Left lung (tissue), 4 donors: ENCODE measurements at regions not wholly inside any gene's neighbourhood (a gene's known extent, or its start where the extent isn't known, plus 50 kb on each side); places are given as distances from the start of the nearest gene placed in this dataset.
"Not testable (repeated sequence)": the region's sequence is repeated elsewhere in the genome, so short reads cannot be mapped to it uniquely, and the experiment has no call there.

ENCODE experiments used
- ATAC-seq: fragments of 200-7000 bp; cut with Tn5 transposase; one replicate; pipeline ENCODE4 v1.9.1; 2020; ENCODE audit warnings: moderate library complexity
- DNase-seq, 4 donors: peaks; one replicate each; pipeline ENCODE4 v3.0.0-alpha.2; 2013 to 2020
- H3K27ac ChIP-seq, 2 donors: fragments of 200-600 bp; sonication (generic) in 1 of 2; one replicate each; pipeline versions ENCODE4 v1.5.0 to v1.8.0; 2020 to 2021
- H3K27me3 ChIP-seq, 2 donors: fragments of 200-600 bp; sonication (generic) in 1 of 2; one replicate each; pipeline versions ENCODE4 v1.5.0 to v1.8.0; 2020 to 2021
- H3K36me3 ChIP-seq, 2 donors: fragments of 200-600 bp; sonication (generic) in 1 of 2; one replicate each; pipeline versions ENCODE4 v1.5.0 to v1.8.0; 2020 to 2021
- H3K4me1 ChIP-seq, 2 donors: fragments of 200-600 bp; one replicate each; pipeline ENCODE4 v1.8.0; 2021
- H3K4me3 ChIP-seq, 2 donors: fragments of 200-600 bp; sonication (generic) in 1 of 2; one replicate each; pipeline versions ENCODE4 v1.5.0 to v1.8.0; 2020 to 2021; ENCODE audit warnings: mild to moderate bottlenecking in 1 of 2
- H3K9me3 ChIP-seq, 2 donors: fragments of 200-600 bp; sonication (generic) in 1 of 2; one replicate each; pipeline versions ENCODE4 v1.5.0 to v1.8.0; 2020 to 2021
- CTCF ChIP-seq, 2 donors: fragments of 200-600 bp; sonication (generic) in 1 of 2; IDR thresholded peaks; one replicate each; pipeline versions ENCODE4 v1.5.0 to v1.8.0; 2021; ENCODE audit warnings: antibody characterized with exemption in 2 of 2
- intact Hi-C, 2 donors: fragments of 100-400 bp; cut with DNase I; formaldehyde crosslinking; loops; one replicate each; pipeline versions ENCODE4 v1.11.2 to v1.14.2; 2022
- donor health status: DM: no; HTN: yes; CAD: no.
- donor health status: DM: no; HTN: no; CAD: no.

- intact Hi-C loops = no loop called here
- DNase-seq (no peak), ATAC-seq (no peak)
- Histone ChIP-seq H3K9me3 (no peaks in the 10 kb centered on the region), H3K27ac (no peak overlapping the region), H3K4me3 (no peak overlapping the region), H3K36me3 (no peaks in the 10 kb centered on the region), H3K4me1 (no peaks in the 10 kb centered on the region), H3K27me3 (no peaks in the 10 kb centered on the region)
- no peak for TF ChIP-seq CTCF (IDR thresholded peaks at IDR 0.05)
These were observed 237.6 kb upstream of the DUSP10 start for GRCh38 chr1:221979444-221980032.

GRCh38 chr1:221978631-221979334, 236.9 kb upstream of the DUSP10 start:
- DNase-seq, H3K9me3 ChIP-seq, H3K36me3 ChIP-seq, H3K4me1 ChIP-seq, H3K4me3 ChIP-seq, H3K27ac ChIP-seq, H3K27me3 ChIP-seq, intact Hi-C loops, ATAC-seq: not testable (repeated sequence)

GRCh38 chr1:221973787-221974186, 231.9 kb upstream of the DUSP10 start:
- H3K4me1 ChIP-seq, H3K27me3 ChIP-seq, H3K27ac ChIP-seq, H3K4me3 ChIP-seq, intact Hi-C loops, DNase-seq, H3K36me3 ChIP-seq, ATAC-seq, H3K9me3 ChIP-seq: not testable (repeated sequence)

- H3K4me1 ChIP-seq = peaks cover 0 to 3% of the 10 kb centered on the region in 2 donors
- no peaks in the 10 kb centered on the region for H3K9me3 ChIP-seq
- H3K27me3 ChIP-seq = no peaks in the 10 kb centered on the region
- H3K4me3 ChIP-seq = no peak overlapping the region
- ATAC-seq (no peak), DNase-seq (no peak)
- intact Hi-C loops = no loop called here
- no peak overlapping the region for H3K27ac ChIP-seq
- no peak for TF ChIP-seq CTCF (IDR thresholded peaks at IDR 0.05)
- no peaks in the 10 kb centered on the region for H3K36me3 ChIP-seq
These were observed 230.7 kb upstream of the DUSP10 start for GRCh38 chr1:221972276-221973235.

- intact Hi-C loops, H3K27me3 ChIP-seq, DNase-seq, H3K9me3 ChIP-seq, H3K4me1 ChIP-seq, H3K36me3 ChIP-seq, ATAC-seq, H3K27ac ChIP-seq, H3K4me3 ChIP-seq: not testable (repeated sequence)
These were observed 229.1 kb upstream of the DUSP10 start for GRCh38 chr1:221971035-221971434.

GRCh38 chr1:221969298-221969858, 227.5 kb upstream of the DUSP10 start:
- H3K4me3 ChIP-seq, H3K4me1 ChIP-seq, H3K36me3 ChIP-seq, H3K27me3 ChIP-seq, DNase-seq, intact Hi-C loops, H3K9me3 ChIP-seq, ATAC-seq: not testable (repeated sequence)
- H3K27ac ChIP-seq = peak overlapping the region; percentile 50 to 64

GRCh38 chr1:221967538-221967937, 225.6 kb upstream of the DUSP10 start:
- ATAC-seq, H3K4me1 ChIP-seq, H3K27ac ChIP-seq, H3K9me3 ChIP-seq, intact Hi-C loops, H3K4me3 ChIP-seq, H3K27me3 ChIP-seq, DNase-seq, H3K36me3 ChIP-seq: not testable (repeated sequence)

GRCh38 chr1:221966888-221967287, 225.0 kb upstream of the DUSP10 start:
- intact Hi-C loops, H3K9me3 ChIP-seq, H3K27ac ChIP-seq, ATAC-seq, DNase-seq, H3K4me3 ChIP-seq, H3K27me3 ChIP-seq, H3K36me3 ChIP-seq: not testable (repeated sequence)
- H3K4me1 ChIP-seq = peaks cover 5 to 15% of the 10 kb centered on the region in 2 donors

- H3K27me3 ChIP-seq, intact Hi-C loops, H3K36me3 ChIP-seq, H3K9me3 ChIP-seq, ATAC-seq, DNase-seq, H3K4me3 ChIP-seq: not testable (repeated sequence)
- H3K27ac ChIP-seq = peak overlapping the region; percentile 48 to 55
- H3K4me1 ChIP-seq = peaks cover 11 to 25% of the 10 kb centered on the region in 2 donors
These were observed 224.0 kb upstream of the DUSP10 start for GRCh38 chr1:221965891-221966290.
